ENCODE measurements at regions not wholly inside any gene's neighbourhood (a gene's known extent, or its start where the extent isn't known, plus 50 kb on each side); places are given as distances from the start of the nearest gene placed in this dataset.

- no peak for TF ChIP-seq CTCF (IDR thresholded peaks at IDR 0.05)
- H3K9me3 ChIP-seq, result no peaks in the 10 kb centered on the region
- H3K36me3 ChIP-seq, result no peaks in the 10 kb centered on the region
- intact Hi-C loops (cut with DNase I; ENCODE audit: low total_unique reads), result no loop called here
- DNase-seq, result no peak
- H3K4me1 ChIP-seq, result peaks cover 0 to 86% (median 37%) of the 10 kb centered on the region in 4 donors
- H3K27ac ChIP-seq, result peak overlapping the region; percentile 84 to 85
- peak overlapping the region; percentile 34 to 46 for H3K4me3 ChIP-seq
- H3K27me3 ChIP-seq, result no peaks in the 10 kb centered on the region
Measured at GRCh38 chr1:117681901-117682250, 76.0 kb downstream of the TENT5C start.

- Histone ChIP-seq H3K27me3 (no peaks in the 10 kb centered on the region), H3K36me3 (no peaks in the 10 kb centered on the region), H3K4me3 (peak overlapping the region; percentile 34 to 46), H3K4me1 (peaks cover 0 to 84% (median 37%) of the 10 kb centered on the region in 4 donors), H3K9me3 (no peaks in the 10 kb centered on the region), H3K27ac (peak overlapping the region; percentile 84 to 85)
- TF ChIP-seq CTCF (IDR thresholded peaks at IDR 0.05), result no peak
- intact Hi-C loops (cut with DNase I; ENCODE audit: low total_unique reads), result no loop called here
- peak in 1 of 2 donors; percentile 85 for DNase-seq
Measured at GRCh38 chr1:117682372-117682771, 76.5 kb downstream of the TENT5C start.

GRCh38 chr1:117683571-117684285 is 77.9 kb downstream of the TENT5C start:
- Histone ChIP-seq H3K4me3 (no peak overlapping the region), H3K9me3 (no peaks in the 10 kb centered on the region)
- no peak for DNase-seq

GRCh38 chr1:117685936-117686806 is 80.3 kb downstream of the TENT5C start:
- Histone ChIP-seq H3K27ac (peak overlapping the region; percentile 17 to 36), H3K4me3 (no peak overlapping the region), H3K36me3 (no peaks in the 10 kb centered on the region), H3K27me3 (no peaks in the 10 kb centered on the region), H3K4me1 (peaks cover 0 to 52% (median 26%) of the 10 kb centered on the region in 4 donors), H3K9me3 (no peaks in the 10 kb centered on the region)
- intact Hi-C loops (cut with DNase I; ENCODE audit: low total_unique reads), result no loop called here
- no peak for TF ChIP-seq CTCF (IDR thresholded peaks at IDR 0.05)
- DNase-seq, result no peak

More at GRCh38 chr1:117683571-117684285, 77.9 kb downstream of the TENT5C start:
- no peaks in the 10 kb centered on the region for H3K27me3 ChIP-seq
- no peaks in the 10 kb centered on the region for H3K36me3 ChIP-seq
- peak overlapping the region; percentile 84 to 85 for H3K27ac ChIP-seq
- no peak for TF ChIP-seq CTCF (IDR thresholded peaks at IDR 0.05)
- intact Hi-C loops (cut with DNase I; ENCODE audit: low total_unique reads), result no loop called here
- H3K4me1 ChIP-seq, result peaks cover 0 to 71% (median 29%) of the 10 kb centered on the region in 4 donors

GRCh38 chr1:117686907-117687306 is 81.1 kb downstream of the TENT5C start:
- peak overlapping the region; percentile 17 to 36 for H3K27ac ChIP-seq
- intact Hi-C loops (cut with DNase I; ENCODE audit: low total_unique reads), result no loop called here
- no peak overlapping the region for H3K4me3 ChIP-seq
- H3K36me3 ChIP-seq, result no peaks in the 10 kb centered on the region
- peaks cover 0 to 45% (median 24%) of the 10 kb centered on the region in 4 donors for H3K4me1 ChIP-seq
- DNase-seq, result no peak
- H3K9me3 ChIP-seq, result no peaks in the 10 kb centered on the region
- H3K27me3 ChIP-seq, result no peaks in the 10 kb centered on the region
- no peak for TF ChIP-seq CTCF (IDR thresholded peaks at IDR 0.05)

All from tibial artery (tissue), 4 donors.